GM19023 (cell line): ENCODE measurements at regions not wholly inside any gene's neighbourhood (a gene's known extent, or its start where the extent isn't known, plus 50 kb on each side); places are given as distances from the start of the nearest gene placed in this dataset.

Experiments used
- ATAC-seq: cut with Tn5 transposase; IDR thresholded peaks from one replicate; pipeline ENCODE4 v1.9.1; 2021; ENCODE audit warnings: mild to moderate bottlenecking, moderate library complexity; ENCODE audit not compliant: unreplicated experiment

- ATAC-seq: no peak
Measured at GRCh38 chr4:178344096-178344495, 901.9 kb upstream of the AGA start.

GRCh38 chr4:178347111-178347510, 904.9 kb upstream of the AGA start:
- no peak for ATAC-seq

DNA sequence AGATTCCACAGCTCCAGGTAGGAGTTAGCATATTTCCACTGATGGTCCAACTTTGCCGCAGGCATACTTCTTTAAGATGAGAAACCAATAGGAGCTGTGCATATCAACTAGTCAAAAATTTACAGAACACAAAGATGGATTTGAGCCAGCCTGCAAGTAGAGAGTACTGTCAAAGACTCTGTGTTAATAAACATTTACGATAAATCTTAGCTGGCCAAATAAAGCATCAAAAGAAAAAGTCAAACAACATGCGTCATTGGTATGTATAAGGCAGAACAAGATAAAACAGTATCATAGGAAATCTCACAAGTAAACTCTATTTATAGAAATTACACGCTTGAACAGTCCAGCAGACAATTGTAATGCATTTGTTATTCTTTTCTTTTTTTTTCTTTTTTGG, 907.4 kb upstream of the AGA start:
- ATAC-seq: no peak

GRCh38 chr4:178351185-178351584, 908.9 kb upstream of the AGA start:
- ATAC-seq: no peak

- no peak for ATAC-seq
Measured at GRCh38 chr4:178356725-178357124, 914.5 kb upstream of the AGA start.

- ATAC-seq: no peak
Measured at GRCh38 chr4:178385481-178385880, 943.2 kb upstream of the AGA start.

- no peak for ATAC-seq
Measured at GRCh38 chr4:178387756-178388155, 945.5 kb upstream of the AGA start.

- ATAC-seq: no peak
Measured at GRCh38 chr4:178395798-178396197, 953.6 kb upstream of the AGA start.

DNA sequence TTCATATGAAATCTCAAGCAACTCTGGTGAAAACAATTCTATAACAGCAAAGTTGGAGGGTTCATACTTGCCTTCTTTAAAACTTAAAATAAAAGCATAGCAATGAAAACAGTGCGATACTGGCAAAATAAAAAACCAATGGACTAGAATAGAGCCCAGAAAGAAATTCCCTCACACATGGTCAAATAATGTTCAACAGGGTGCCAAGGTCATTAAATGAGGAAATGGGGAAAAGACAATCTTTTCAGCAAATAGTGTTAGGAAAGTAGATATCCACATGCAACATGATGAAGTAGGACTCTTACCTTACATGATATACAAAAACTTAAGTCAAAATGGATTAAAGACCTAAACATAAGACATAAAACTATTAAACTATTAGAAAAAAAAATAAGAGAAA, 970.2 kb upstream of the AGA start:
- no peak for ATAC-seq

DNA sequence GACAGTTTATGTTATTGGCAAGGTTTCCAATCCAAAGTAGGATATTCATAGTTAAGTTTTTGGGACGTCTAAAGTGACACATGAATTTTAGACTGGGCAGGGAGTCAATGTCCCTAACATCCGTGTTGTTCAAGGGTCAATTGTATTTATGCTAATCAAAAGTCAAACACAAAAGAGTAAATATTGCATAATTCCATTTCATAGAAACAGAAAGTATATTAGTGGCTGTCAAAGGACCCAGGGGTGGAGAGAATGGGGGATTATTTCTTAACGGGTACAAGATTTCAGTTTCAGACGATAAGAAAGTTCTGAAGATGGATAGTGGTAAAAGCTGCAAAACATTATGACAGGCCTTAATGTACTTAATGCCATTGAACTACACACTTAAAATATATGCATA, 971.8 kb upstream of the AGA start:
- no peak for ATAC-seq

DNA sequence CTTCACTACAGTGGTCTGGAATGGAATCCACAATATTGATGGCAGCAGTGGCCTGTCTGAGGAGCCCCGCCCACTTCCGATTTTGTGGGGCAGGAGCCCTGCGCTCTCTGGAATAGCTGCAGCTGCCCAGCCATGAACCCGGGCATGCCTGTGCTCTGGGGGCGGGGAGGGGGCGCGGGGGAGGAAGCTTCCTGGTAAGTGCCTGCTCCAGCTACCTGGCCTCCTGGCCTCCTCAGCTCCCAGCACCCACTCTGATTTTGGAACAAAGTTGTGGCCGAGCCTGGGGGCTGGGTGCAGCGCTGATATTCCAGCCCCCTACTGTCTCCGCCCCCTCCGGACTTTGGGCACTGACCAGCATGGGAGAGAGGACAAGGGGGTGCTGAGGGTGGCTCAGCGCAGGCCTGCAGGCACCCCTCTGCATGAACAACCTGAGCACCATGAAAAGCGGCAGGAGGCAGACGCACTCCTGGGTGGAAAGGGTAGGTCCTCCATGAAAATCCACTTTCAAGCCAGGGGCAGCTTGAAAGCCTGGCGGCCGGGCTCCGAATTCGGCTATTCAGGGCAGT, 972.7 kb upstream of the AGA start:
- ATAC-seq: no peak

- ATAC-seq: no peak
Measured at GRCh38 chr4:178415925-178416324, 973.7 kb upstream of the AGA start.

DNA sequence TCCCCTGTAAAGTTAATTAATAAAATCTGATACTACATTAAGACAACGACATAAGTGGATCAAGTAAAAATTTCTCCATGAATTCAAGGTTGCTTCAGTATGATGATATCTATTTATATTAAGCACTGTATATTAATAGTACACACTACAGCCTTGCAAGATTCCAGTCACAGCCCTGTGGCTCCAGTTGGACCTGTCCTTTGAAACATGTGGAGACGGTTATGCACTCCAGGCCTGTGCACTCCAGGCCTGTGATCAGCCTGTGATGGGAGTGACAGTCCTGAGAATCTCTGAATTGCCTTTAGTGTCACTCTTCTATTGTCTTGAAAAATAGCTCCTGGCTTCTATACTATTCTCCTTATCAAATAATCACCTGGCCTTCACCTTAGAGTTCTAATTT, 981.1 kb upstream of the AGA start:
- ATAC-seq: no peak

GRCh38 chr4:178426871-178427270, 984.6 kb upstream of the AGA start:
- no peak for ATAC-seq

DNA sequence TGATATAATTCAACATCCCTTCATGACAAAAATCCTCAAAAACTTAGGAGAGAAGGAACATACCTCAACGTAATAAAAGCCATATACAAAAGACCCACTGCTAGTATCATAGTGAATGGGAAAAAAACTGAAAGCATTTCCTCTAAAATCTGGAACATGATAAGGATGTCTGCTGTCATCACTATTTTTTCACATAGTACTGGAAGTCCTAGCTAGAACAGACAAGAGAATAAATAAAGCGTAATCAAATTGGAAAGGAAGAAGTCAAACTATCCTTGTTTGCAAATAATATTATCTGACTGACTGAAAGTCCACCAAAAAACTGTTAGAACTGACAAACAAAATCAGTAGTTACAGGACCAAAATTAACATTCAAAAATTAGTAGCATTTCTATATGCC, 985.4 kb upstream of the AGA start:
- ATAC-seq: no peak

DNA sequence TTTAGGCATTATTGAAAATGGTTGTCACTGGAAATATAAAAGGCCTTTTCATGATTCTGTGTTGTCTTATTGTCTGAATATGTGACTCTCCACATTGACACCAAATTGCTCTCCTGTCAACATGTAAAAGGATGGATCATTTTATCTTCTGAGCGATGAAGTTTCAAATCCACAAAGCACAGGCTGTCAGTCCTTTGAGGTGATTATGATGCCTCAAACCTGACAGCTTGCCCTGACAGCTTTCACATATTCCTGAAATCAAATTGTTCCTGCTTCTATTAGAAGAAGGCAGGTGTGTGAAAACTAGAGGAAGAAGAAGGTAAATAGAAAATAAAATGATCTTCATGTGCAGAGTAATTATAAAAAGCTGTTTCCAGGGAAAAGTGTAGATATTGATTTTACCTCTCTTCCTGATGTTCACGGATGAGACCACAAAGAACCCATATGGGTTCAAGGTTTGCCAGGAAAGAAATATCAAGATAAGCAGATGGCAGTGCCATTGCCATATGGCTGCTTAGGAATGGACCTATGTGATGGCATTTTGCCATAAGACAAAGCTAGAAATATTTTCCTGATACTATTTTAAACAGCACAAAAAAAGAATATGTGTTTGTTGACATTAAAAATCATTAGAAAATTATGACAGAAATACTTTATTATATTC, 1006.3 kb upstream of the AGA start:
- ATAC-seq: no peak

DNA sequence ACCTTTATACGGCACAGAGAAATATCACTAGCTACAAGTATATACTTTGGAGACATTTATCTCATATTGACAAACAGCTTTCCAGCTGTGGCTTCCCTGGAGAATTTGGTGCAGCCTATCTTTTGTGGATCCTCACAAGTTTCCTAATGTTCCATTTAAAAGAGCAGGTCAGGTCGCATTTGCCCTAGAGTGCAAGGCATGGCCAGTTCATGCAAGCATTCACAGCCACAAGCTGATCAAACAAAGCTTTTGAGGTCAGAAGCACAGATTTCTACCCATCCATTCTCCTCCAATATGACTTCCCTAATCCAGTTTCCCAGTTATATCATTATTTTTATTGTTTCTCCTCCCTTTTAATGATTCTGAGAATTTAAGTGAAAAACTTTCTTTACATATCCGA, 1008.4 kb upstream of the AGA start:
- ATAC-seq: no peak

DNA sequence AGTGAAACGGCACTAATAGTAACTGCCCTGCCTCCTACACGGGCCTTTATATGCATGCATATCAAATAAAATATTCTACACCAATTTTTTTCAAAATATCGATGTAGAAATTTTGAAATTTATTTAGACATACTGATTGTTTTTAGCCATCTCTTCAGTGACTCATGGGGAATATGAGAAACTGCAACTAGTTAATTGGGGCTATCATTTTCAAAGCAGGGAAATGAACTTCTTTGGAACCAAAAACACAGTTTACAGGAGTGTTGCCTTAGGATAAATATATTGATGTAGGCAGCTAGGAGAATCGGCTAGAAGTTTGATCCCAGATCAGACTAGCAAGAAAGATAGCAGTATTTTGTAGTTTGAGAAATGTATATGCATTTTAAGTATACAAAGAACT, 1010.8 kb upstream of the AGA start:
- no peak for ATAC-seq

DNA sequence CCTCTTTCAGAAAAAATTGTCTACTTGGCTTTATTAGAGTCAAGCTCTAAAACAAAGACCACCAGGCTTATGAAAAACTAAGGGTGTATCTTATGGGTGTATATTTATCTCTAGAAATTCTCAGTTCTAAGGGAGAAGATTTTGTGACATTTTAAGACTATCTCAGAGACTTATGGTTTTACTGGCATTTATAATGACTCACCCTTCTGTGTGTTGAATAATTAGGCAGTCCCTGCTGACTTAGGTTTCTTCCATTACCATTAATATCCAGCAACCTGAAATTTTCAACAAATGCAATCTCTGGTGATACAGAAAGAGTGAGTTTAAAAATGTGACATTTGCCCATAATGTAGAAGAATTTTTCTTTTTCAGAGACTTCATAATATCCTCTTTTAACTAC, 1015.0 kb upstream of the AGA start:
- no peak for ATAC-seq

GRCh38 chr4:178462710-178463109, 1020.5 kb upstream of the AGA start:
- no peak for ATAC-seq

GRCh38 chr4:178463747-178464146, 1021.5 kb upstream of the AGA start:
- ATAC-seq: no peak

DNA sequence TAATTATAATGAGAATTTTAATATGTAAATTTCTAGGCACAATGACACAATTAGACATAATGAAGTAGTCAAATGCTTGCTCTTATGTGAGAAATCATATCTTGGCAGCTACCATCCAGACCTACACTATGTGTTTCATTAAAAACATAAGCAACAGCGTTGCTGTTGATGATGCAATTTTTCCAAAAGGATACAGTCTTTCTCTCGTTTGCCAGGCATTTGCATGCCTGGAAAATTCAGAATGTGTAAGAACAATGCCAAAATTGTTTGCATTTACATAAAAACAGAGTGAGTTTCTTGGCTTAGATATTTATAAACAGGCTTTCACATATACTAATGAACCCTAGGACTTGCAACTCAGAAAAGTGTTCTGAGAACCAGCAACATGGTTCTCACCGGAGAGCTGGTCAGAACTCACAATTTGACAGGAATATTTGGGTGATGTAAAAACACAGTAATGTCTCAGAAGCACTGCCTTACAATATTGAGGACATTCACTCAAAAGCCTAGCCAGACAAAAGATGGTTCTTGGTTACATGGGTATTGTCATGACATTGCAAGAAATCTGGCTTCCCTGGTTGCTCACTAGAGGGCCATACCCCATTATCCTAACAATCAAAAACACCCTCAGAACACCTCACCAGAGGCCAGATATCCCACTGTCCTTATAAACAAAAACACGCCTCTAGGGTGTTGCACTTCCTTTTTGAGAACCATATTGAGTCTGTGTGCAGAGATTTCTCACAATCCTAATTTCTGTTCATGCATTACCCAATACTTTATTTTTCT, 1029.0 kb upstream of the AGA start:
- ATAC-seq: no peak
